Gastrocnemius medialis (tissue), 4 donors: ENCODE measurements at regions not wholly inside any gene's neighbourhood (a gene's known extent, or its start where the extent isn't known, plus 50 kb on each side); places are given as distances from the start of the nearest gene placed in this dataset.

Experiments used
- POLR2A ChIP-seq, 2 donors: fragments of 450-650 bp; IDR thresholded peaks; one replicate each; pipeline ENCODE4 v1.6.1; 2017; ENCODE audit warnings: antibody characterized with exemption in 2 of 2, mild to moderate bottlenecking in 2 of 2, moderate library complexity in 2 of 2
- TF ChIP-seq, protein P1 (sequence below), 5 experiments: fragments of 450-650 bp in 3 of 5; fragments of 200-600 bp in 2 of 5; sonication (generic) in 2 of 5; IDR thresholded peaks in 4 of 5; conservative IDR thresholded peaks in 1 of 5; 1 replicate in 4 of 5; 2 replicates in 1 of 5; pipeline ENCODE4 v1.5.1; 2016 to 2019; ENCODE audit warnings: antibody characterized with exemption in 5 of 5, mild to moderate bottlenecking in 3 of 5, moderate library complexity in 3 of 5

DNA sequence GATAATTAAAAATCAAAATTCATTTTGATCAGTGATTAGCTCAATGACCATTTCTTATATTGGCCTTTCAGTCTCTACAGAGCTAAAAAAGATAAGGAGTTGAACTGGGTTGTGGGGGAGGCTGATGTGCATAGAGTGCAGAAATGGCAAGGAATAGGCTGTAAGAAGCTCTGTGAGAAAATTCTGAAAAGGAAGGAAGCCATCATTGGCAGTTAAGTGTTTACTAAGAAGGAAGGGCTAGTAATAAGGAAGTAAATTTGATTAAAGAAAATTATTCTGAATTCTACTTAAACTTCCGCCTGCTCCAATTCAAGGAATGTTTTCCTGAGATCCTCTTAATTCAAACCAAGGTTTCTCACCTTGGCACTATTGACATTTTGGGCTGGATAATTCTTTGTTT is 187.5 kb downstream of the MZT1 start:
- TF ChIP-seq, protein P1, sequence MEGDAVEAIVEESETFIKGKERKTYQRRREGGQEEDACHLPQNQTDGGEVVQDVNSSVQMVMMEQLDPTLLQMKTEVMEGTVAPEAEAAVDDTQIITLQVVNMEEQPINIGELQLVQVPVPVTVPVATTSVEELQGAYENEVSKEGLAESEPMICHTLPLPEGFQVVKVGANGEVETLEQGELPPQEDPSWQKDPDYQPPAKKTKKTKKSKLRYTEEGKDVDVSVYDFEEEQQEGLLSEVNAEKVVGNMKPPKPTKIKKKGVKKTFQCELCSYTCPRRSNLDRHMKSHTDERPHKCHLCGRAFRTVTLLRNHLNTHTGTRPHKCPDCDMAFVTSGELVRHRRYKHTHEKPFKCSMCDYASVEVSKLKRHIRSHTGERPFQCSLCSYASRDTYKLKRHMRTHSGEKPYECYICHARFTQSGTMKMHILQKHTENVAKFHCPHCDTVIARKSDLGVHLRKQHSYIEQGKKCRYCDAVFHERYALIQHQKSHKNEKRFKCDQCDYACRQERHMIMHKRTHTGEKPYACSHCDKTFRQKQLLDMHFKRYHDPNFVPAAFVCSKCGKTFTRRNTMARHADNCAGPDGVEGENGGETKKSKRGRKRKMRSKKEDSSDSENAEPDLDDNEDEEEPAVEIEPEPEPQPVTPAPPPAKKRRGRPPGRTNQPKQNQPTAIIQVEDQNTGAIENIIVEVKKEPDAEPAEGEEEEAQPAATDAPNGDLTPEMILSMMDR (IDR thresholded peaks at IDR 0.05 in 4 of 5, conservative IDR thresholded peaks at IDR 0.05 in 1 of 5), result no peak
- TF ChIP-seq POLR2A (IDR thresholded peaks at IDR 0.05), result no peak
